Endodermal cell (in vitro differentiated cells): ENCODE measurements at regions not wholly inside any gene's neighbourhood (a gene's known extent, or its start where the extent isn't known, plus 50 kb on each side); places are given as distances from the start of the nearest gene placed in this dataset.

Source experiments
- DNase-seq: peaks from one replicate; pipeline ENCODE4 v3.0.0-alpha.2; 2017
- H3K27ac ChIP-seq: 2 replicates; pipeline ENCODE4 v1.5.1; 2013; ENCODE audit warnings: mild to moderate bottlenecking, low read depth, low read length, moderate library complexity
- H3K27me3 ChIP-seq: 2 replicates; pipeline ENCODE4 v1.6.1; 2013; ENCODE audit warnings: mild to moderate bottlenecking, low read length, moderate library complexity; ENCODE audit not compliant: insufficient read depth, control insufficient read depth, poor library complexity, severe bottlenecking
- H3K36me3 ChIP-seq: 2 replicates; pipeline ENCODE4 v1.7.0; 2013; ENCODE audit warnings: mild to moderate bottlenecking, low read length, moderate library complexity; ENCODE audit not compliant: control insufficient read depth, insufficient read depth
- H3K4me1 ChIP-seq: one replicate; pipeline ENCODE4 v1.7.0; 2013; ENCODE audit warnings: low read length; ENCODE audit not compliant: control insufficient read depth, insufficient read depth
- H3K4me3 ChIP-seq: 2 replicates; pipeline ENCODE4 v1.5.1; 2013; ENCODE audit warnings: mild to moderate bottlenecking, low read length, moderate library complexity
- H3K9ac ChIP-seq: 2 replicates; pipeline ENCODE4 v1.6.1; 2013; ENCODE audit warnings: mild to moderate bottlenecking, low read length, moderate library complexity; ENCODE audit not compliant: poor library complexity, severe bottlenecking; ENCODE audit errors: extremely low read depth
- H3K9me3 ChIP-seq: 2 replicates; pipeline ENCODE4 v1.6.1; 2013; ENCODE audit warnings: mild to moderate bottlenecking, low read length, moderate library complexity; ENCODE audit not compliant: control insufficient read depth
- H3K27ac Mint-ChIP-seq: 2 replicates; pipeline ENCODE4 v1.8.0; 2020; ENCODE audit warnings: mixed read lengths
- H3K27me3 Mint-ChIP-seq: 2 replicates; pipeline ENCODE4 v1.8.0; 2021; ENCODE audit warnings: mild to moderate bottlenecking, mixed read lengths; ENCODE audit not compliant: insufficient read depth
- H3K36me3 Mint-ChIP-seq: 2 replicates; pipeline ENCODE4 v1.8.0; 2020; ENCODE audit warnings: low read depth, mixed read lengths
- H3K4me1 Mint-ChIP-seq: 2 replicates; pipeline ENCODE4 v1.8.0; 2020; ENCODE audit warnings: mixed read lengths
- H3K4me3 Mint-ChIP-seq: 2 replicates; pipeline ENCODE4 v1.8.0; 2020; ENCODE audit warnings: mild to moderate bottlenecking, moderate library complexity, mixed read lengths
- H3K9me3 Mint-ChIP-seq: 2 replicates; pipeline ENCODE4 v1.8.0; 2020; ENCODE audit warnings: mild to moderate bottlenecking, mixed read lengths
- WGBS, 2 experiments: methylation state at CpG; one replicate each; pipeline versions ENCODE4 v1.1.5 to v1.1.7; 2013; ENCODE audit warnings: missing lambda C conversion rate in 2 of 2, mixed read lengths in 1 of 2; ENCODE audit not compliant: insufficient coverage in 1 of 2, insufficient read length in 1 of 2; 5-methylcytosine and 5-hydroxymethylcytosine counted together
- TF ChIP-seq, protein P1 (sequence below): fragments of 200-600 bp; sonication (generic); conservative IDR thresholded peaks from 2 replicates; pipeline ENCODE4 v1.5.0; 2021; ENCODE audit warnings: antibody characterized with exemption, mild to moderate bottlenecking

- WGBS, 2 experiments = 85 to 89% methylated on average over 4 of the region's 4 CpGs
- Histone ChIP-seq H3K27me3 (no peaks in the 10 kb centered on the region), H3K9ac (no peak overlapping the region), H3K36me3 (no peaks in the 10 kb centered on the region), H3K27ac (no peak overlapping the region), H3K9me3 (no peaks in the 10 kb centered on the region), H3K4me3 (no peak overlapping the region), H3K4me1 (peaks cover 5% of the 10 kb centered on the region)
- no peak overlapping the region for H3K4me3 Mint-ChIP-seq
- TF ChIP-seq, protein P1, sequence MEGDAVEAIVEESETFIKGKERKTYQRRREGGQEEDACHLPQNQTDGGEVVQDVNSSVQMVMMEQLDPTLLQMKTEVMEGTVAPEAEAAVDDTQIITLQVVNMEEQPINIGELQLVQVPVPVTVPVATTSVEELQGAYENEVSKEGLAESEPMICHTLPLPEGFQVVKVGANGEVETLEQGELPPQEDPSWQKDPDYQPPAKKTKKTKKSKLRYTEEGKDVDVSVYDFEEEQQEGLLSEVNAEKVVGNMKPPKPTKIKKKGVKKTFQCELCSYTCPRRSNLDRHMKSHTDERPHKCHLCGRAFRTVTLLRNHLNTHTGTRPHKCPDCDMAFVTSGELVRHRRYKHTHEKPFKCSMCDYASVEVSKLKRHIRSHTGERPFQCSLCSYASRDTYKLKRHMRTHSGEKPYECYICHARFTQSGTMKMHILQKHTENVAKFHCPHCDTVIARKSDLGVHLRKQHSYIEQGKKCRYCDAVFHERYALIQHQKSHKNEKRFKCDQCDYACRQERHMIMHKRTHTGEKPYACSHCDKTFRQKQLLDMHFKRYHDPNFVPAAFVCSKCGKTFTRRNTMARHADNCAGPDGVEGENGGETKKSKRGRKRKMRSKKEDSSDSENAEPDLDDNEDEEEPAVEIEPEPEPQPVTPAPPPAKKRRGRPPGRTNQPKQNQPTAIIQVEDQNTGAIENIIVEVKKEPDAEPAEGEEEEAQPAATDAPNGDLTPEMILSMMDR = no peak
- H3K9me3 Mint-ChIP-seq = no peaks in the 10 kb centered on the region
- H3K27ac Mint-ChIP-seq = no peak overlapping the region
- DNase-seq = no peak
- no peaks in the 10 kb centered on the region for H3K36me3 Mint-ChIP-seq
- no peaks in the 10 kb centered on the region for H3K27me3 Mint-ChIP-seq
- peaks cover 6% of the 10 kb centered on the region for H3K4me1 Mint-ChIP-seq
Measured at GRCh38 chr2:21468624-21469023, 344.9 kb downstream of the TDRD15 start.

GRCh38 chr2:21469158-21469557, 345.4 kb downstream of the TDRD15 start:
- WGBS, 2 experiments = 80 to 97% methylated on average over 1 to 2 of the region's 2 CpGs
- no peaks in the 10 kb centered on the region for H3K36me3 ChIP-seq

DNA sequence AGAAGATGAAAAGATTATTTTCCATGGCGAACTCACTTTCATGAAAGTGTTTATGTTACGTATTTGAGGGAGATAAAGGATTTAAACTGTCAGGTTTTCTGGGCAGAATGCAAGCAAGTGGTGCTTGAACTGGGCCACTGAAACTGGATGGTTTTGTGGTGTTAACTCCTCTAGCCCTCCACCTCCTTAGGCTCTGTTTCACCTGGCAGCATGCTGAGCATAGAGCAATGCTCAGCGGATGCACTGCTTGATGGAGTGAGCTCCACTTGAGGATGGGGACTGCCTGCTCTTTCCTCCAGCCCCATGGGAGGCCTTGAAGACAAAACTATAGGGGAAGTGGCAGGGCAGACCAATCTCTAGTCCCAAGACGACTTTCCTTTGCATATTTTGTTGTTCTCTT, 345.8 kb downstream of the TDRD15 start:
- TF ChIP-seq, protein P1 = no peak
- Histone ChIP-seq H3K4me3 (no peak overlapping the region), H3K36me3 (no peaks in the 10 kb centered on the region), H3K9ac (no peak overlapping the region), H3K4me1 (peaks cover 5% of the 10 kb centered on the region), H3K27me3 (no peaks in the 10 kb centered on the region), H3K27ac (no peak overlapping the region), H3K9me3 (no peaks in the 10 kb centered on the region)
- H3K4me3 Mint-ChIP-seq = no peak overlapping the region
- H3K27me3 Mint-ChIP-seq = no peaks in the 10 kb centered on the region
- no peak for DNase-seq
- WGBS, 2 experiments = 79 to 91% methylated on average over 1 to 4 of the region's 4 CpGs
- peaks cover 6% of the 10 kb centered on the region for H3K4me1 Mint-ChIP-seq
- no peak overlapping the region for H3K27ac Mint-ChIP-seq
- no peaks in the 10 kb centered on the region for H3K36me3 Mint-ChIP-seq
- H3K9me3 Mint-ChIP-seq = no peaks in the 10 kb centered on the region

More at GRCh38 chr2:21469158-21469557, 345.4 kb downstream of the TDRD15 start:
- Mint-ChIP-seq H3K9me3 (no peaks in the 10 kb centered on the region), H3K4me3 (no peak overlapping the region), H3K27me3 (no peaks in the 10 kb centered on the region), H3K27ac (no peak overlapping the region), H3K4me1 (peaks cover 6% of the 10 kb centered on the region), H3K36me3 (no peaks in the 10 kb centered on the region)
- TF ChIP-seq, protein P1 = no peak
- Histone ChIP-seq H3K4me1 (peaks cover 5% of the 10 kb centered on the region), H3K27ac (no peak overlapping the region), H3K4me3 (no peak overlapping the region), H3K9me3 (no peaks in the 10 kb centered on the region), H3K27me3 (no peaks in the 10 kb centered on the region), H3K9ac (no peak overlapping the region)
- no peak for DNase-seq
